Loucy (cell line): ENCODE measurements at regions not wholly inside any gene's neighbourhood (a gene's known extent, or its start where the extent isn't known, plus 50 kb on each side); places are given as distances from the start of the nearest gene placed in this dataset.

Experiments
- CTCF ChIP-seq: fragments of 200-600 bp; sonication (generic); conservative IDR thresholded peaks from 2 replicates; pipeline ENCODE4 v1.5.1; 2014; ENCODE audit warnings: mild to moderate bottlenecking, antibody characterized with exemption, low read length
- EZH2phosphoT487 ChIP-seq: fragments of 200-600 bp; IDR thresholded peaks from 2 replicates; pipeline ENCODE4 v1.6.1; 2018; ENCODE audit warnings: antibody characterized with exemption, mild to moderate bottlenecking, moderate library complexity, borderline replicate concordance

- no peak for TF ChIP-seq CTCF
- TF ChIP-seq EZH2phosphoT487, result no peak
Observed at GRCh38 chr4:156237231-156237630, 283.6 kb upstream of the CTSO start.
